Fibroblast of pulmonary artery (primary cell): ENCODE measurements at regions not wholly inside any gene's neighbourhood (a gene's known extent, or its start where the extent isn't known, plus 50 kb on each side); places are given as distances from the start of the nearest gene placed in this dataset.
A peak's percentile ranks its signal among the peaks of the same experiment; 100 is the strongest.
"Not testable (repeated sequence)": the region's sequence is repeated elsewhere in the genome, so short reads cannot be mapped to it uniquely, and the experiment has no call there.

Experiments
- DNase-seq: peaks from one replicate; pipeline ENCODE4 v3.0.0-alpha.2; 2010; ENCODE audit warnings: low read depth
- H3K4me3 ChIP-seq: replicated peaks from 2 replicates; pipeline ENCODE4 v1.5.1; 2011; ENCODE audit warnings: low read depth, mild to moderate bottlenecking, control low read depth, low read length, moderate library complexity
- CTCF ChIP-seq: IDR thresholded peaks from 2 replicates; pipeline ENCODE4 v1.5.1; 2011; ENCODE audit warnings: mild to moderate bottlenecking, control low read depth, low read length, inconsistent platforms; ENCODE audit errors: missing control alignments

DNA sequence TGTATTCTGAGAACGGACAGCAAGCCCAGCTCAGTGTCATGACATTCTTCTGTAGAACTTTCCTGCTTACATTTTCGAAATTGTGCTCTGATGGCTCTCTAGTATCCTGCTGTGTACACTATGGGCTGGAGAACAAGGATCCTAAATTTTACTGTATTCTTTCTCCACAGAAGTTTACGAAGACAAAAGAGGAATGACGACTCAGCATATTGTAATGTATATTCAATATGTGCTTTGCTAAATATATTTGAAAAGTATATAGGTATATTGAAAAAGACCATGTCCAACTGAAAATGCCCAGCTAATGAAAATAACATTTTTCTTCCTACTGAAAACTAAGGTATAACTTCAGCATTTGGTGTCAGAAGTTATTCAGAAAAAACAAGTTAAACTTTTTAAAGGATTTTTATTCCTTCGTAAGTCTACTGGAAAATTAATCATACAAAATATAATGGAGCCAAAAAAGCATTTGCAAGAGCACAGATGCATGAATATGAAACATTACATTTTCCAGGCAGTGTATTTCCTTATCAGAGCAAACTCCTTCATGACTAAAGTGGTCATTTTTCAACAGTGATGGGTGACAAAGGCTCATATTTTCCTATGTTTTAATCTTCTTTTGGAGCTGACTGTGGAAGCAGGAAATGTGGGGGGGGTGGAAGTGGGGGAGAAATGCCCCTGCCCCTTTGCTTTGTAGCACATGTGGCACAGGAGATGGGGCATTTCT, 143.8 kb upstream of the THUMPD2 start:
- no peak overlapping the region for H3K4me3 ChIP-seq
- no peak for TF ChIP-seq CTCF
- peak; percentile 22 for DNase-seq

DNA sequence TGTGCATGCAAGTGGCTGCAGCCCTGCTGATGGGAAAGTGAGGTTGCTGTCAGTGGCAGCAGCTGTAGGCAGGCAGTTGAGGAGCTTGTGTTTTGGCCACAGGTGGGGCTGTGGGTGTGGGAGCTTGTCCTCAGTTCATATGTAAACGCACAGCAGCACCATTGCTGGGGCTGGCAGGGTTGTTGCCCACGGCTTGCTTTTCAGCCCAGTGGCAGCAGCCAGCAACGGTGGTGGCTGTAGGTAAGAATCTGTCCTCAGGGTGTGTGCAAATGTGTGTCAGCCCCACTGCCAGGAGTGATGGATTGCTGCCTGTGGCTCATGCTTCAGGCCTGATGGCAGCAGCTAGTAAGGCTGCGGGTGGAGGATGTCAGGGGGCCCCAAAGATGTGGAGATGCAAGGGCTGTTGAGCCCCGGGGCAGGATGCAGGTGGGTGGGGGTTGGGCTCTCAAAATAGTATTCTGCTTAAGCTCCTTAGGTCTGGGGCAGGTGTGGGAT, 141.3 kb upstream of the THUMPD2 start:
- H3K4me3 ChIP-seq = no peak overlapping the region
- TF ChIP-seq CTCF = no peak
- no peak for DNase-seq

DNA sequence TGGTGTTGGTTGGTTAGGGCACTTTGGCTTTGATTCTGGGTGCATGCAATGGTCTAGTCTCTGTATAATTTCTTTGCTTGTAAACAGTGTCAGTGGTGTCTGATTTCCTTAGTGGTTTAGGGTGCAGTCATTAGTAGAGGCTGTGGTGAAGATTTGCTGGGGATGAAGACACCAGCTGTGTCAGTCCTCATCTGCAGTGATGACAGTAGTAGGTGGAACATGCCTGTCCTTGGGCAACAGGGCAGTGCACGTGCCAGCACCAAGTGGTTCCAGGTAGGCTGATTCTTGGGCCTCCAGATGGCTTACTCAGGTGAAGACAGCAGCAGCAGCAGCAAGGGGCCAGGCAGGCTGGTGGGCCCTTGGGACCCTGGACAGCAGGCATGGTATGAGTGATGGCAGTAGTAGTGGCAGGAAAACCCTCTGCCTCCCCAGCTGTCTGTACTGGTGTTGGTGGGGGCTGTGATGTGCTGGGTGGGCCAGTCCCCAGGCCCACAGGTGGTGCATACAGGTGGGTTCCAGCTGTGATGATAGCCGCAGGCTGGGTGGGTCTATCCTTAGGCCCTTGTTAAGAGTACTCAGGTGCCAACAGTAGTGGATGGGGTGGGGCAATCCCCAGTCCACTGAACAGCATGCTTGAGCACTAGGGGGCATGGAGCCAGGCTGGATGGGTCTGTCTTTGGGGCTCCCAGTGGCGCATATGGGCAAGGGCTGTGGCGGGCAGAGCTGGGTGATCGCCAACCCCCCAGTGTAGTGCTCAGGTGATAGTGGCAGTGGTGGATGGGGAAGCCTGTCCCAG, 140.7 kb upstream of the THUMPD2 start:
- no peak for DNase-seq
- no peak for TF ChIP-seq CTCF
- H3K4me3 ChIP-seq = no peak overlapping the region

GRCh38 chr2:39918886-39919285, 139.8 kb upstream of the THUMPD2 start:
- TF ChIP-seq CTCF = no peak
- DNase-seq = no peak
- no peak overlapping the region for H3K4me3 ChIP-seq

DNA sequence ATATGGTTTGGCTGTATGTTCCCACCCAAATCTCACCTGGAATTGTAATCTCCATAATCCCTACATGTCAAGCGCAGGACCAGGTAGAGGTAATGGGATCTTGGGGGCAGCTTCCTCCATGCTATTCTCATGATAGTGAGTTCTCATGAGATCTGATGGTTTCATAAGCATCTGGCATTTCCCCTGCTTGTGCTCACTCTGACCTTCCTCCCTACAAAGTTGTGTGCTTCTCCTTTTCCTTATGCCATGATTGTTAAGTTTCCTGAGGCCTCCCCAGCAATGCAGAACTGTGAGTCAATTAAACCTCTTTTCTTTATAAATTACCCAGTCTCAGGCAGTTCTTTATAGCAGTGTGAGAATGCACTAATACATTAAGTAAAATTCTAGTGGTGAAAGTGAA, 138.3 kb upstream of the THUMPD2 start:
- not testable (repeated sequence) for H3K4me3 ChIP-seq, DNase-seq

DNA sequence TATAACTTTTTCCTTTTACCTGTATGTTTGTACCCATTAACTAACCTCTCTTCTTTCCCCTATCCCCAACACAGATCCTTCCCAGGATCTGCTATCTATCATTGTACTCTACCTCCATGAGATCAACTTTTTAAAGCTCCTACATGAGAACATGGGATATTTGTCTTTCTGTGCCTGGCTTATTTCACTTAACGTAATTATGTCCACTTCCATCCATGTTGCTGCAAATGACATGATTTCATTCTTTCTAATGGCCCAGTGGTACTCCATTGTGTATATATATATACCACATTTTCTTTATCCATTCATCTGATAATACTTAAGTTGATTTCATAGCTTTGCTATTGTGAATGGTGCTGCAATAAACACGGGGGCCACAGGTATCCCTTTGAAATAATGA, 135.9 kb upstream of the THUMPD2 start:
- no peak for TF ChIP-seq CTCF
- no peak for DNase-seq
- H3K4me3 ChIP-seq = no peak overlapping the region

DNA sequence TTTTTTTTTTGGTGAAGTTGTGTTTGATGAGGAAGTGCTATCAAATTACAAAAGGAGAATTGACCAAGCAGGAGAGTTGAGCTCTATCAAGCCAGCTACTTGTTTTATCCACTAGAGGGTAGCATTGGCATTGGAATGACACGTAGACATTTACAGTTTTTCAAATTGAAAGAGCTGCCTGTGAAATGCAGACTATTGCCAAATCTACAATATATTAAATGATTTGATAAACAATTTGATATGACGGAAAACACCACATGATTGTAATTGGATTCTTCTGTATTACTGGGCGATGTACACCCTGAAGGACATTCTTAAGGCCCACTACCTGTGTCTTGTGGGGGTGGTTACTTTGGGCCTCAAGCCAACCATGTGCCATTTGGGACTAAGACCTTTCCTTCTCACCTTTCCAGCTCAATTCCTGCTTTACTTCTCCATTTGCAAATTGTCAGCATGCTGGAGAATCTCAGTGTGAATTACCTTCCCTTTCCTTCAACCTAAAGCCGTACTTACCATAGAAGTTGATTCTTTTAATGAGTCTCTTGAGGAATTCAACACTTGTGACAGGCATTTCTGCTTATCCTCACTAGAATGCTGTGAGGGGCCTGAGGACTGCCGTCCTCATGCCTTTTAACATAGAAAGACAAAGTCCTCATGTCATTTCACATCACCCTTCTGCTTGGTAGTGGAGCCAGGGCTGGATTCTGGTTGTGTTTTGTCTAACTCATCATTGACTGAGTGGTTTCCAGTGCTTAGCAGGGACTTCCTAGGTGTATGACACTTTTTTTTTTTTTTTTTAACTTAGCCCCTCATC, 134.8 kb upstream of the THUMPD2 start:
- H3K4me3 ChIP-seq = no peak overlapping the region
- TF ChIP-seq CTCF = peak; percentile 78
- DNase-seq = peak; percentile 88
